SK-N-SH (cell line): ENCODE measurements at regions not wholly inside any gene's neighbourhood (a gene's known extent, or its start where the extent isn't known, plus 50 kb on each side); places are given as distances from the start of the nearest gene placed in this dataset.

Experiments
- CTCF ChIP-seq: fragments of 200-600 bp; sonication (generic); IDR thresholded peaks from 2 replicates; pipeline ENCODE4 v1.6.1; 2017; ENCODE audit warnings: antibody characterized with exemption, mild to moderate bottlenecking, moderate library complexity
- EP300 ChIP-seq, 2 experiments: IDR thresholded peaks; 2 replicates each; pipeline versions ENCODE4 v1.4.0 to v1.6.1; 2012; ENCODE audit warnings: borderline replicate concordance in 1 of 2, low read depth in 1 of 2, low read length in 1 of 2
- FOXJ3 ChIP-seq: sonication (generic); formaldehyde crosslinking; IDR thresholded peaks from 2 replicates; pipeline ENCODE4 v1.5.1; 2020; ENCODE audit warnings: mild to moderate bottlenecking, missing genetic modification reagents
- NFIC ChIP-seq: IDR thresholded peaks from 2 replicates; pipeline ENCODE4 v1.4.0; 2012; ENCODE audit warnings: borderline replicate concordance
- POLR2AphosphoS5 ChIP-seq: IDR thresholded peaks from 2 replicates; pipeline ENCODE4 v1.6.1; 2012; ENCODE audit warnings: low read depth, low read length
- RAD21 ChIP-seq: IDR thresholded peaks from 2 replicates; pipeline ENCODE4 v1.6.1; 2012; ENCODE audit warnings: mild to moderate bottlenecking, low read length
- RXRA ChIP-seq: IDR thresholded peaks from 2 replicates; pipeline ENCODE4 v1.4.0; 2012; ENCODE audit warnings: low read depth, mild to moderate bottlenecking, borderline replicate concordance
- TAF1 ChIP-seq: IDR thresholded peaks from 2 replicates; pipeline ENCODE4 v1.6.1; 2012; ENCODE audit warnings: low read depth, mild to moderate bottlenecking, low read length, moderate library complexity, borderline replicate concordance

GRCh38 chr12:118488034-118488433 is 111.7 kb downstream of the SUDS3 start:
- no peak for TF ChIP-seq RXRA
- no peak for TF ChIP-seq FOXJ3
- TF ChIP-seq TAF1 = no peak
- TF ChIP-seq EP300 (IDR thresholded peaks at IDR 0.05; ENCODE audit: borderline replicate concordance in 1 of 2, low read depth in 1 of 2, low read length in 1 of 2) = no peak
- no peak for TF ChIP-seq RAD21
- no peak for TF ChIP-seq POLR2AphosphoS5
- TF ChIP-seq NFIC = no peak
- TF ChIP-seq CTCF = no peak
